NCI-H460 (cell line): ENCODE measurements at regions not wholly inside any gene's neighbourhood (a gene's known extent, or its start where the extent isn't known, plus 50 kb on each side); places are given as distances from the start of the nearest gene placed in this dataset.
A peak's percentile ranks its signal among the peaks of the same experiment; 100 is the strongest.

Source experiments
- DNase-seq: peaks from one replicate; pipeline ENCODE4 v3.0.0-alpha.2; 2016; ENCODE audit warnings: low read depth; ENCODE audit errors: extremely low read depth

DNA sequence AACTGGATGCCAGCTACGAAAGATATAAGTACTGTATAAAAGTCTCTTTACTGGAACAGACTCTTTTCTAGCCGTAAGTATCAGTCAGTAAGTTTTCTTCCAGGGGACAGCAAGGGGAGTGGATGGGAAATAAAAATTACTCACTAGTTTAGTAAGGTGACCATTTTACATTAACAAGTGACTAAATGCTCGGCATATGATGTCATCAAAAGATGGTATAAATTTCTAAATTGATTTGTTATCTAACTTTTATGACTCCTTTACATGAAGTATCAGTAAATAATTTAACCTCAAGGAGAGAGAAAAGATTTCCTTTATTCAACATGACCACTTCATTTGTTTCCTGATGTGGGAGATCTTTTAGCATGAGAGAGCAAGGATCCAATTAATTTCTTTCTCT lies 859.0 kb upstream of the LRRTM1 start:
- DNase-seq: no peak

DNA sequence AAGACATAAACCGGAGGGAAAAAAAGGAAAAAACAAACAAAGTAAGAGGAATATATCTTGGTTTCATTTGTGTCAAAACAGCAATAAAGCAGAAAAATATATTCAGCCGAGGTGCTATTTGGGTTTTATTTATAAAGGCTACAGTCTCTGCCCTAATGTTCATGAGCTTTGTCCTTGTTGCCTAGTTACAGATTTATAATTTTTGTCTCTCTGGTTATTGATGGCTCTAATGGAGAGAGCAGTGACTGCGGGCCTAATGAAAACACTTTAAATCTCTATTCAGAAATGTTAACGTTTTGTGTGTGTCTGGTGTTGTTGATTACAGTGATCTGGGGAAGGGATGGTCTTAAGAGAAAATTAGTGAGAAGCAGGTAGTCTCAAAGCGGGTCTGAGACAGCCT lies 854.0 kb upstream of the LRRTM1 start:
- DNase-seq: no peak

DNA sequence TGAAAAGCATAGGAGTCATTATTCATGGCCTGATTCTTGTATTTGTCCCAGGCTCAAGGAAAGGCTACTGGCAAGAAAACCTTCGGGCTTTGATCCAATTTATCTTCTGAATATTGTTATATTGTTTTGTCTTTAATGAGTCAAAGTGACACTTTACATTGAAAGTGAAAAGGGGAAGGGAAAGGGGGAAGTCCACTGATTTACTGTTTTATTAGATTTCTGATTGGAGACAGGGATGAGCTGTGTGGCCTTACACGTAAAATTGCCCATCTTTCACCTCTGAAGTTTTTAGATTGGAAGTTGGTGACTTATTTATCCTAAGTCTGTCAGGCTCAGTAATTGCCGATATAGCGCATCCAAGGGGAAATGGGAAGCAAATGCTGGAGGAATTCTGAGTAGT lies 843.8 kb upstream of the LRRTM1 start:
- DNase-seq: no peak

DNA sequence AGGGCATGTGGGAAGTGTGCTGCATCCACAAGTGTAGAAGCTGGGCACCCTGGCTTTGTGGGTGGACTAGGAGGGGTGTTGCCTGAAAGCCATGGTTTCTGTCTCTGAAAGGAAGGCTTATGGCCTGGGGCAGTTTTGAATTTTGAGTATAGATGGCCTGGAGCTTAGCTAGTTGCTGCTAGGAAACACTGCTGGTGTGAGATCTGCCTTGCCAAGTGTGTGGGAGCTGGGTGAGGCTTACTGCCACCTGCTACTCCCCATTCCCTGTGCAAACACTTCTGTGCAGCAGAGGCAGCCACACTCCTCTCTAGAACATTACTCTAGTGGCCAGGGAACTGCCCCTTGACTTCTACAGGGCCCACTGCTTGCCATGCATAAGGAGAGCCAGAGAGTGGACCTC lies 831.7 kb upstream of the LRRTM1 start:
- no peak for DNase-seq

DNA sequence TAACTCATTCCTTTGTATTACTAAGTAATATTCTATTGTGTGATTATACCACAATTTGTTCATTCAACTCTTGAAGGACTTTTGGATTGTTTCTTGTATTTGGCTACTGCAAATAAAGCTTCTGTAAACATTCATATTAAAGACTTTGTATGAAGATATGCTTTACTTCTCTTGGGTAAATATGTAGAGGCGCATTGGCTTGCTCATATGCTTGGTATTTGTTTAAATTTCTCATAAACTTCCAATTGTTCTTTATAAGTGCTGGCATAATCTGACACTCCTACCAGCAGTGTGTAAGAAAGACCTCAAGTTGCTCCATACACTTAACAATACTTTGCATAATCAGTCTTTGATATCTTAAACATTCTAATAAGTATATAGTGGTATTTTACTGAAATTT lies 792.8 kb upstream of the LRRTM1 start:
- no peak for DNase-seq

DNA sequence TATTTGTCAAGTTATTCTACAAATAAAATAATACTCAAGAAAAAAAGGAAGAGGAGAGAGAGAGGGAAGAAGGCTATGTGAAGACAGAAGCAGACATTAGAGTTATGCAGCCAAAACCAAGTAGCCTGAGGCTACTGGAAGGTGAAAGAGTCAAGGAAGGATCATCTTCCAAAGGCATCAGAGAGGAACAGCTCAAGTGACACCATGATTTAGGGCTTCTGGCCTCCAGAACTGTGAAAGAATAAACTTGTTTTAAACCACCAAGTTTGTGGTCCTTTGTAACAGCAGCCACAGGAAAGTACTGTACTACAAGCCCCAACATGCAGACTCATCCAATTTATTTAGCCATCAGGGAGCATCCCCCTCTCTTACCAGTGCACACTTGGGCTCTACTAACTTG lies 788.5 kb upstream of the LRRTM1 start:
- DNase-seq: no peak

DNA sequence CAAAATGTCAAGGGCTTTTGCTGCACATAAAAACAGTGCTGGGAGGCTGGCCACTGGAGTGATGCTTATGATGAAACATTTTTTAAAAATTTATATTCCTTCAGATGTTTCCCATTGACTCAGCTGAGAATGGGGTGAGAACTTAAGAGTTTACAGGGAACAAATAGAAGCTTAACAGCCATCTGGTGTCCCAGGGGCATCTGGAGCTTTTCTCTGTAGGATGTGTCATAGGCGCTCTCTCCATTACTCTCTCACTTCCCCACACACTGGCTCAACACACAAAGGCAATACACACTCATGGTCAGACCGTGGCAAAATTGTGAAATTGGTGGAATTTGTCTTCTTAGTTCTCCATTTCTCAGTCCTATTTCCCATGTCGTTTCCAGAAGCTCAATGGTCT lies 783.1 kb upstream of the LRRTM1 start:
- no peak for DNase-seq

DNA sequence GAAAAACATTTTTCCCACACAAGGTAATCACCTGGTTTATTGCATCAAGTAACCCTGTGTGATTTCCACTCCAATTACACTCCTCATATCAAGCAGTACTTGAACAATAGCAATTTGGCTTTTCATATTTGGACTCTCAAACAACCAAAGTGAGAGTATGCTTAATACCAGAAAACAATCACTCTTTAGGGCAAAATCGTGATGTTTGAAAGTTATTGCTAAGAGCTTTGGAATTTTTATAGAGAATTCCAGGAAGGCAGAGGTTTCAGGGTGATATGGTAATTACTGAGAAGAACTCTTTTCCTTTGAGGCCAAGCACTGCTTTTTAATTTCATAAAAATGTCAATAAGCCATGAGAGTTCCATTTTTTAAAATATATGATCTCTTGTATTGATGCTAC lies 779.5 kb upstream of the LRRTM1 start:
- DNase-seq: no peak

DNA sequence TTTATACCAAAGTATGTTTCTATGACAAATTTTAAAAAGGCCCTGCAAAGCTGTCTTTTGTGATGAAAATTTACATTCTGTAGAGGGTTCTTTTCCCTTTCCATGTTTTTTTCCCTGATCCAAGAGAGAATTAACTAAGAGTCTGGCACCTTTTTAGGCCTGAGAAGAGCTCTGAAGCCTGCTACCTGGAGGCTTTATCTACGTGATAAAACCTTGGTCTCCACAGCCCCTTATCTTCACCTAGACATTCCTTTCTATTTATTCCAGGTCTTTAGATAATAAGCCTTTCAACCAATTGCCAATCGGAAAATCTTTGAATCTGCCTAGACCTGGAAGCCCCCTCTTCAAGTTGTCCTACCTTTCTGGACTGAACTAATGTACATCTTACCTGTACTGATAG lies 774.1 kb upstream of the LRRTM1 start:
- DNase-seq: no peak

DNA sequence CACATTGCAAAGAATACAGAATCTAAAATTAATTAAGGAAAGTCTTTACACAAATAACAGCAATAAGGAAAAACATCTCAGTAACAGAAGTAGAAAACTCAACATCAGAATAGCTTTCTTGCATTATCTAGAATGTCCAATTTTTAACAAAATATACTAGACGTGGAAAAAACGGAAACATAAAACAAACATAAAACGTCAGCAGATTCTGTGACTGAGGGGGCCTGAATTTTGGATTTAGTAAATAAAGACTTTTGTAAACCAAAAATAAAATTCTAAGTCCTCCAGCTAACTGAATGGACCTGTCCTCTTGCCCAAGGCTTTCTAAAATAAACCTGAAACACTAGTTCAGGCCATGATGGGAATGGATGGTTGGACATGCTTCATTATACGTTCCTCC lies 773.5 kb upstream of the LRRTM1 start:
- no peak for DNase-seq

DNA sequence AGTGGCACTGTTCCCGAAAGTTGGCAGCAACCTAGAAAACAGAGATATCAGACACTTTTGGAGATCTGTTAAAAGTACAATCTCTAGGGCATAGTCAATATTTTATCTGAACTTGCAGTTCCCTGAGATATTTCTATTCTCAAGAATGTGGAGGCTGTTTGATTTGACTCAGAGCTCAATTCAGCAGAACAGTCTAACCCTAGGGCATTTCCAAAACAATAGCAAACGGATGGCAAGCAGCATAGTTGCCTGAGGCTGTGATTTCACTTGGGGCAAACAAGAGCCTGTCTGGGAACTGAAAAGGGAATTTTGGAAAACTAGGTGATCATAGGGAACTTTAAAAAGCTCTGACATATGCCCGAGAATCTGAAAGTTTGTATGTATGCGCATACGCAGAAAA lies 772.8 kb upstream of the LRRTM1 start:
- DNase-seq: peak; percentile 0

DNA sequence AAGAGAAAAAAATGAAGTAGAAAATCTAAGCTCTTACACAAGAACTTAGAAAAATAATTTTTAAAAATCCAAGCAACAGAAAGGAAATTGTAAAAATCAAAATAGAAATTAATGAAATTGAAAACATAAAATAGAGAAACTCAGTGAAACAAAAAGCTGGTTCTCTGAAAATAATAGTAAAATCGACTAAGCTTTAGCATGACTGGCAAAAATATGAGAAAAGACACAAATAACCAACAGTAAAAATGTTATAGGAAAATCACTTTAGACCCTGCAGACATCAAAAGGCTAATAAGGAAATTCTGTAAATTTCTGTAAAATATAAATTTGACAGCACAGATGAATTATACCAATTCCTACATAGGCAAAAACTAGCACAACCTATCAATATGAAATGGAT lies 768.9 kb upstream of the LRRTM1 start:
- DNase-seq: no peak

DNA sequence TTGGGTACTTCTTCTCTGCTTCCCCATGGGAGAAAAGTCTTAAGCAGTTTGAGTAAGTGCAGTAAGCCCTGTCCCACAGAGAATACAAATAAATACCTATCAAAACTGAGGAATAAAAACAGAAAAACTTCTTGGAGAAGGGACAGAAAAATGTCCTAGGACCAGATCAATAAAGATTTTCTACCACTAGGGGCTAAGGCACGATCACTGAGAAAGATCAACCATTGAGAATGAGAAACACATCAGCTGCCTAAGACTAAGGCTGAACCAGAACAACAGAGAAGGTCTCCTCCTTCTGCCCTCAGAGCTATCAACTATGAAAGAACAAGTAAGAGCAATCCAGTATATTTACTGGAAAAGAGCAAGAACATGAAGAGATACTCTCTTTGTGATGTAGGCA lies 763.6 kb upstream of the LRRTM1 start:
- no peak for DNase-seq

DNA sequence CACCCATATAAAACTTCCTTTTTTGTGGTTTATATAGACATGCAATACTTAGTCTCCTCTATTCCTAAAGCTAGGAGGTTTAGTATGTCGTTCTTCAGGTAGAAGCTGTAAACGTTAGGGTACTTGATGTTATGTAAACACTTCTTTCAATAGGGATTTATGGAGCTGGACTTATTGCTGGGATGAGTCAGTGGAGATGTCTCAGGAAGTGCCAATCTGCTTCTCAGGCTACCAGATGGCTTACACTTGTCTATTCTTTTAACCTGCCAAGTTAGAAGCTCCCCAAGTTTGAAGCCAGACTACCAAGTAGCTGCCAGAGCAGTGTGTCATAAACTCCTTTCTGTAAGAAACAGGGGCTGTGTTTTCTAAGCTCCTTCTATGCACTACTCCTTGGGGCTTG lies 756.5 kb upstream of the LRRTM1 start:
- DNase-seq: no peak

DNA sequence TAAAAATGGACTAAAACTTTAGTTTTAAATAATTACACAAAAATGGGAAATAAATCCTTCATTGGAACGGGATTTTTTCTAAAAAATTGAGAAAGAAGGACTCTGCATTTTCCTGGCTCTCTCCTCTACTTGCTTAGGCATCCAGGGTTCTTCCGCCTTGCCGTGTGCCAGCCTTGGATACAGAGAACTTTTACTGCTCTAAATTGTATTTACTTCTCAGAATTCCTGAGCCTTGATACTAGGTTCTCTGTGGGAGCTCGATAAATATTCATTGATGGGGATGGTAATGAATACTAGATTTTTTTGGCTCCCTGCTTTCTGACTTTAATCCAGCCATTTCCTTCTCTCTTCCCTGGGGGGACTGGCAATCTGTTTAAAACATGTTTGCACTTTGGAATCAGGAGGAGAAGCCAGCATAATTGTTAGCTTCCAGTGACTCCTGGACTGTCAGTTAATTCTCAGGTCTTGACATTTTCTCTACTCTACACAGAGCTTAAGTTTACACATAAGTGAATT lies 746.1 kb upstream of the LRRTM1 start:
- no peak for DNase-seq

DNA sequence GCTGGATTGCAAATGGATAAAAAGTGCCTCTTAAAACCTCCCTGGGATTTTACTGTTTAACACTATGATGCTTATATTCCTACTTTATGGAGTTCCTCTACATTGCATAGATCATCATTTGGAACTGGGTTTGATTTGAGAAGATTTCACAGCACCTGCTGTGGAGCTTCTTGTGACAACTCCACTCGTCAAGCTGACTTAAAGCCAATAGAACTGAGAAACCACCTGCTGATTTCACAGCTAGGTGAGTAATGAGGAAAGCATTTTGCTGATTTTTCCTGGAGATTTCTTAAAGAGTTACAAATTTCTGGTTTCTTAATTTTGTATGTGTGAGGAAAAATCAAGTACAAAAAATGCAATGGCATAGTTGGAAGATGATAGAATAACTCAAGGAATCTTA lies 739.1 kb upstream of the LRRTM1 start:
- no peak for DNase-seq

DNA sequence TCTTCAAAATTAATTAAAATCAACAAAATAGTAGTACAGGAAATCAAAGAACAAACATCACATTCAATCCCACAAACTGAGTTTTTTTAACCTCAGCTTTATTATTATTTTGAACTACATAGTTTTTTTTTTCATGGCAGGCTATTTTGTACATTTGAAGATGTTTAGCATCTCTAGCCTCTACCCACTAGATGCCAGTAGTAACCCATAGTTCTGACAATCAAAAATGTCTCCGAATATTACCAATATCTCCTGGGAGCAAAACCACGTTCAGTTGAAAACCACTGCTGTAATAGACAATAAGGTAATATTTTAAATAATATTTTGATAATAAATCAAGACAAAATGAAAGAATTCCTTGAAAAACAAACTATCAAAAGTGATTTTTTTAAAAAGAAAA lies 702.6 kb upstream of the LRRTM1 start:
- peak; percentile 12 for DNase-seq

DNA sequence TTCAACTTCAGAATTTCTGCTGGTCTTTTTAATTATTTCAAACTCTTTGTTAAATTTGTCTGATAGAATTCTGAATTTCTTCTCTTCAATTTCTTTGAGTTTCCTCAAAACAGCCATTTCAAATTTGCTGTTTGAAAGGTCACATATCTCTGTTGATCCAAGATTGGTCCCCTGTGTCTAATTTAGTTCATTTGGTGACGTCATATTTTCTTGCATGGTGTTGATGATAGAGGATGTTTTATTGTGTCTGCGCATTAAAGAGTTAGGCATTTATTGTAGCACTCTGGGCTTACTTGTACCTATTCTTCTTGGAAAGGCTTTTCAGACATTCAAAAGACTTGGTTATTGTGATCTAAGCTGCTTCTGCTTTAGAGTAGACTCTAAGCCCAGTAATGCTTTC lies 698.4 kb upstream of the LRRTM1 start:
- DNase-seq: no peak

DNA sequence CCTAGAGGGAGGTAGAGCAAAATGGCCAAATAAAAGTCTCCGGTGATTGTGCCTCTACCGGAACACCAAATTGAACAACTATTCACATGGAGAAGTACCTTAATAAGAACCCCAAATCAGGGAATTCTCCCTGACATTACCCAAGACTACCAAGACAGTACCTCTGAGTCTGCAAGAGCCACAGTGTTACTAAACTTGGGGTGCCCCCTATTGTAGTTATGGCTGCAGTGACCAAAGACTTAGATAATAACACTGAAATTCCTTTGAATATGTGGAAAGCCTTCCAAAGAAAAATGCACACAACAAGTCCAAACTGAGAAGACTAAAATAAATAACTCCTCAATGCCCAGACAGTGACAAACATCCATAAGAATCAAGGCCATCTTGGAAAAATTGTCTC lies 682.9 kb upstream of the LRRTM1 start:
- no peak for DNase-seq

DNA sequence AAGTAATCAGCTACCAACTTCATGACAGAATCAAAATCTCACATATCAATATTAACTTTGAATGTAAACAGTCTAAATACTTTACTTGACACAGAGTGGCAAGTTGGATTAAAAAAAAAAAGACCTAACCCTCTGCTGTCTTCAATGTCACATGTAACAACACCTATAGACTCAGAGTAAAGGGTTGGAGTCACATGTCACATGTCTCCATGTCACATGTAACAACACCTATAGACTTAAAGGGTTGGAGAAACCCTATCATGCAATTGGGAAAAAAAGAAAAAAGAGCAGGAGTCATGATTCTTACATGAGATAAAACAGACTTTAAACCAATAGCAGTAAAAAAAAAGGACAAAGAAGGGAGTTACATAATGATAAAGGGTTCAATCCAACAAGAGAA lies 665.3 kb upstream of the LRRTM1 start:
- no peak for DNase-seq

DNA sequence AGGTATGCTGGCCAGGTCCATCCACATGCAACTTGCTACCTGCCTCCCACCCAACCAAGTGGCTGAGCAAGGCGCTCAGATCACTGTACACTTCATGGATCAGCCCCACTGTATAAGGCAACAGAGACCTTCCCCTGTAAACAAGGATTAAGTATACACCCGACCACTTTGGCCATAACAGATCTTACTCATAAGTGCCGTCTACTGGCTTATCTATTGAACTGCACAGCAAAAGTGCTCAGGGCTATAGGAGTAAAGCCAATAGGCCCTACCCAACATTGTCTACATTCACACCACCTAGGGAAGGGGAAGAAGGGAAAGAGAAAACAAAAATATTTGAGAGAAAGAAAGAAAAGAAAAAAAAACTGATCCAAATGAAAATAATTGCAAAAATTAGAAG lies 663.9 kb upstream of the LRRTM1 start:
- no peak for DNase-seq

DNA sequence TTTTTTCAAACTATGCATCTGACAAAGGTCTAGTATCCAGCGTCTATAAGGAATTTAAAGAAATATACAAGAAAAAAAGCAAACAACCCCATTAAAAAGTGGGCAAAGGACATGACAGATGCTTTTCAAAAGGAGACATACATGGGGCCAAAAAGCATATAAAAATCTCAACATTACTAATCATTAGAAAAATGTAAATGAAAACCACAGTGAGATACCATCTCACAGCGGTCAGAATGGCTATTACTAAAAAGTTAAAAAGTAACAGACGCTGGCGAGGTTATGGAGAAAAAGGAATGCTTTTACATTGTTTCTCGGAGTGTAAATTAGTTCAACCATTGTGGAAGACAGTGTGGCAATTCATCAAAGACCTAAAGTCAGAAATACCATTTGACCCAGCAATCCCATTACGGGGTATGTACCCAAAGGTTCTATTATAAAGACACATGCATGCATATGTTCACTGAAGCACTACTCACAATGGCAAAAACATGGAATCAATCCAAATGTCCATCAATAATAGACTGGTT lies 643.1 kb upstream of the LRRTM1 start:
- DNase-seq: no peak

DNA sequence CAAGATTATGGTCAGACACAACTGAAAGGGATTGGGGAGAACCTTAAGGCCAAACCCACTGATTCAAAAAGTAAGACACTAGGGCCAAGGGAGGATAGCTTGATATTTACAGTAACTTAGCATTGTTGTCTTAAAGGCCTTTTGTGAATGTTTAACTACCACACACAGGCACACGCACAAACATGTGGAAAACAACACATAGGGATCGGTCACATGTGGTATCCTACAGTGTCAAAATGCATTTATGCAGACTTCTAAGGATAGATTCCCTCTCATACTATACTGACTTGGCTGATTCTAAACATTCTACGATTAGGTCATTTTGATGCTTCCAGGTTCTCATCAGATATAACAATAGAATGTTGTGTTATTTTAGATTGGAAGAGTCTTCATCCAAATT lies 638.9 kb upstream of the LRRTM1 start:
- DNase-seq: no peak

DNA sequence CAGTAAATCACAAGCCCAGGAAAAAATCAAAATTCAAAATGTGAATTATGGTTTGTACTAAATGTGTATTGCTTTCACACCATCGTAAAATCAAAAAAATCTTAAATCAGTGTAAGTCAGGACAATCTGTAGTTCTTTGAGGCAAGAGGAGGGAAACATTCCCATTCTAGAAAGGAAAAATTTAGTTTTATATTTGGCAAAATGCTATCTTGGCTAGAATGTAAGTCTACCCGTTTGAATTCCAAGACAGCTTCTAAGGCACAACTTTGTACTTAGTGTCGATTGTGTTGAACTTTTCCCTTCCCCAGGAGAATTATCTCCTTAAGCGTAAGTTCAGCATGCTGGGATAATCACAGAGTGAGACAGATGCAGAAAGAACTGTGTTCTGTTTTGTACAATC lies 638.2 kb upstream of the LRRTM1 start:
- no peak for DNase-seq
